K562 (cell line): ENCODE measurements at regions not wholly inside any gene's neighbourhood (a gene's known extent, or its start where the extent isn't known, plus 50 kb on each side); places are given as distances from the start of the nearest gene placed in this dataset.
A peak's percentile ranks its signal among the peaks of the same experiment; 100 is the strongest.

ENCODE experiments used
- ATAC-seq: fragments of 200-7000 bp; cut with Tn5 transposase; 3 replicates; pipeline ENCODE4 v1.9.1; 2020; ENCODE audit warnings: moderate library complexity
- BruUV-seq: library from RNA; stranded (reverse); fragments of 400-500 nt; replicated peaks from 2 replicates; lab custom pipeline; 2021; lab: Mats Ljungman, UMichigan
- CTCF ChIA-PET: fragments of 300-600 bp; formaldehyde crosslinking; extraction: SDS; loops from one replicate; lab custom pipeline; 2021; ENCODE audit warnings: low intra/inter-chr PET ratio; lab: Yijun Ruan, JAX
- POLR2A ChIA-PET: fragments of 300-600, 350-650 bp; sonication (Branson Sonifier 250); formaldehyde crosslinking; extraction: SDS; loops from one replicate; lab custom pipeline; 2021; ENCODE audit warnings: antibody characterized with exemption, inconsistent platforms; lab: Yijun Ruan, JAX
- DNase-seq, 4 experiments: peaks; one replicate each; pipeline versions ENCODE4 v3.0.0 to v3.0.0-alpha.2; 2011 to 2018; ENCODE audit warnings: low spot score in 3 of 4, mixed read lengths in 3 of 4; ENCODE audit errors: extremely low read depth in 1 of 4
- FAIRE-seq: peaks from 2 replicates; lab custom pipeline; 2011; peaks lifted over from hg19 to GRCh38; lab: Jason Lieb, UNC
- H2AFZ ChIP-seq: 2 replicates; pipeline ENCODE4 v1.6.0; 2011; ENCODE audit warnings: low read depth, low read length, control low read depth, inconsistent platforms
- H3K27ac ChIP-seq: fragments of 200-600 bp; 3 replicates; pipeline ENCODE4 v1.8.0; 2011; ENCODE audit warnings: low read depth, mild to moderate bottlenecking, control low read depth, inconsistent platforms, low read length, moderate library complexity, mixed read lengths; ENCODE audit errors: extremely low read depth
- H3K27me3 ChIP-seq, 2 experiments: fragments of 300-600 bp in 1 of 2; 2 replicates in 1 of 2; 3 replicates in 1 of 2; pipeline versions ENCODE4 v1.6.0 to v1.8.0; 2011; ENCODE audit warnings: inconsistent platforms in 2 of 2, low read length in 2 of 2, mild to moderate bottlenecking in 1 of 2, mixed read lengths in 1 of 2, moderate library complexity in 1 of 2; ENCODE audit not compliant: control insufficient read depth in 2 of 2, insufficient read depth in 2 of 2
- H3K36me3 ChIP-seq: fragments of 300-600 bp; 3 replicates; pipeline ENCODE4 v1.8.0; 2011; ENCODE audit warnings: mild to moderate bottlenecking, low read length, inconsistent platforms; ENCODE audit not compliant: control insufficient read depth, insufficient read depth
- H3K4me1 ChIP-seq, 2 experiments: fragments of 200-600 bp in 1 of 2; replicated peaks in 1 of 2; 2 replicates in 1 of 2; 3 replicates in 1 of 2; pipeline versions ENCODE4 v1.5.1 to v1.8.0; 2011; ENCODE audit warnings: inconsistent platforms in 2 of 2, low read length in 2 of 2, mild to moderate bottlenecking in 1 of 2, mixed read lengths in 1 of 2, moderate library complexity in 1 of 2; ENCODE audit not compliant: control insufficient read depth in 2 of 2, insufficient read depth in 2 of 2
- H3K4me2 ChIP-seq: 2 replicates; pipeline ENCODE4 v1.6.1; 2011; ENCODE audit warnings: low read length, control low read depth, inconsistent platforms, mixed read lengths; ENCODE audit not compliant: insufficient read depth
- H3K4me3 ChIP-seq: fragments of 200-600 bp; sonication (generic), shearing (Covaris generic); 2 replicates; pipeline ENCODE4 v1.5.1; 2016; ENCODE audit warnings: control low read depth, inconsistent platforms
- H3K79me2 ChIP-seq: fragments of 200-600 bp; 3 replicates; pipeline ENCODE4 v1.8.0; 2011; ENCODE audit warnings: low read length, inconsistent platforms; ENCODE audit not compliant: control insufficient read depth, insufficient read depth
- H3K9ac ChIP-seq, 2 experiments: 2 replicates each; pipeline versions ENCODE4 v1.6.0 to v1.6.1; 2011; ENCODE audit warnings: low read depth in 2 of 2, low read length in 2 of 2, control low read depth in 1 of 2, inconsistent platforms in 1 of 2, mild to moderate bottlenecking in 1 of 2, mixed read lengths in 1 of 2; ENCODE audit not compliant: insufficient read depth in 1 of 2
- H3K9me1 ChIP-seq: one replicate; pipeline ENCODE4 v1.6.0; 2011; ENCODE audit warnings: inconsistent platforms, mild to moderate bottlenecking, low read length, moderate library complexity; ENCODE audit not compliant: control insufficient read depth, insufficient read depth
- H3K9me3 ChIP-seq: replicated peaks from 2 replicates; pipeline ENCODE4 v1.5.1; 2011; ENCODE audit warnings: low read depth, low read length, inconsistent platforms; ENCODE audit not compliant: control insufficient read depth, insufficient read depth
- H4K20me1 ChIP-seq: replicated peaks from 2 replicates; pipeline ENCODE4 v1.6.1; 2011; ENCODE audit warnings: low read length, inconsistent platforms, mixed read lengths; ENCODE audit not compliant: control insufficient read depth, insufficient read depth
- ARID1B ChIP-seq: fragments of 450-650 bp; IDR thresholded peaks from 2 replicates; pipeline ENCODE4 v1.6.1; 2016; ENCODE audit warnings: antibody characterized with exemption, mild to moderate bottlenecking, inconsistent platforms
- ATF7 ChIP-seq: fragments of 450-650 bp; IDR thresholded peaks from 2 replicates; pipeline ENCODE4 v1.7.1; 2014; ENCODE audit warnings: mild to moderate bottlenecking, moderate library complexity
- CBFA2T3 ChIP-seq: fragments of 450-650 bp; IDR thresholded peaks from 2 replicates; pipeline ENCODE4 v1.6.1; 2017
- EHMT2 ChIP-seq: fragments of 450-650 bp; IDR thresholded peaks from 2 replicates; pipeline ENCODE4 v1.6.1; 2018; ENCODE audit warnings: antibody characterized with exemption
- EP300 ChIP-seq: IDR thresholded peaks from 2 replicates; pipeline ENCODE4 v1.6.1; 2012; ENCODE audit warnings: low read length, improper control_type of control experiment
- HDAC6 ChIP-seq: IDR thresholded peaks from 2 replicates; pipeline ENCODE4 v1.6.1; 2012; ENCODE audit warnings: low read depth, mild to moderate bottlenecking, control low read depth, inconsistent platforms, low read length, moderate library complexity
- JUND ChIP-seq, 2 experiments: IDR thresholded peaks; 2 replicates in 1 of 2; 3 replicates in 1 of 2; pipeline ENCODE4 v1.6.1; 2011; ENCODE audit warnings: borderline replicate concordance in 2 of 2, low read depth in 2 of 2, low read length in 2 of 2, improper control_type of control experiment in 1 of 2, missing biosample characterization in 1 of 2, missing genetic modification characterization in 1 of 2, missing genetic modification reagents in 1 of 2
- KLF1 ChIP-seq: fragments of 450-650 bp; IDR thresholded peaks from 2 replicates; pipeline ENCODE4 v1.6.1; 2016; ENCODE audit warnings: missing genetic modification characterization, missing compliant biosample characterization
- KLF6 ChIP-seq: fragments of 250-450 bp; sonication (Bioruptor Pico); IDR thresholded peaks from 2 replicates; pipeline ENCODE4 v1.4.0; 2020; ENCODE audit warnings: mild to moderate bottlenecking, moderate library complexity, borderline replicate concordance
- MECOM ChIP-seq: fragments of 250-450 bp; sonication (Bioruptor Pico); IDR thresholded peaks from 2 replicates; pipeline ENCODE4 v1.8.0; 2022; ENCODE audit warnings: inconsistent platforms
- NONO ChIP-seq, 2 experiments: fragments of 200-400 bp in 1 of 2; fragments of 450-650 bp in 1 of 2; formaldehyde crosslinking in 1 of 2; IDR thresholded peaks; 2 replicates each; pipeline ENCODE4 v1.6.1; 2017; ENCODE audit warnings: low read depth in 2 of 2, mild to moderate bottlenecking in 2 of 2, moderate library complexity in 2 of 2, low read length in 1 of 2
- SMARCE1 ChIP-seq: fragments of 450-650 bp; IDR thresholded peaks from 2 replicates; pipeline ENCODE4 v1.7.1; 2016; ENCODE audit warnings: mild to moderate bottlenecking
- TBP ChIP-seq: optimal IDR thresholded peaks from 2 replicates; pipeline ENCODE3; 2011; ENCODE audit warnings: low read depth, low read length, improper control_type of control experiment
- TCF7 ChIP-seq: sonication (generic); IDR thresholded peaks from 2 replicates; pipeline ENCODE4 v1.6.1; 2016; ENCODE audit warnings: antibody characterized with exemption, borderline replicate concordance
- ZNF354B ChIP-seq: fragments of 250-450 bp; sonication (Bioruptor Pico); IDR thresholded peaks from 2 replicates; pipeline ENCODE4 v1.4.0; 2020
- WGBS: fragments of 100-300 bp; shearing (Covaris generic); methylation state at CpG from one replicate; pipeline ENCODE4 v1.1.6; 2016; ENCODE audit warnings: low coverage, mixed read lengths; ENCODE audit not compliant: insufficient coverage; ENCODE audit errors: missing lambda C conversion rate; 5-methylcytosine and 5-hydroxymethylcytosine counted together
- in situ Hi-C: fragments of 300-500 bp; cut with MboI; formaldehyde crosslinking; loops from 4 replicates; pipeline ENCODE4 v1.15.0; 2018; ENCODE audit warnings: inconsistent platforms, mixed read lengths
- intact Hi-C: fragments of 100-400 bp; cut with micrococcal nuclease; formaldehyde crosslinking; loops from 2 replicates; pipeline ENCODE4 v1.14.2; 2022
- TF ChIP-seq, protein P1 (sequence below): fragments of 450-650 bp; IDR thresholded peaks from 2 replicates; pipeline ENCODE4 v1.6.1; 2017; ENCODE audit warnings: antibody characterized with exemption
- TF ChIP-seq, protein P2 (sequence below), 2 experiments: fragments of 450-650 bp in 1 of 2; sonication (generic) in 1 of 2; formaldehyde crosslinking in 1 of 2; IDR thresholded peaks in 1 of 2; conservative IDR thresholded peaks in 1 of 2; 2 replicates each; pipeline versions ENCODE4 v1.6.1 to v1.8.1; 2016 to 2023; ENCODE audit warnings: mild to moderate bottlenecking in 2 of 2, moderate library complexity in 2 of 2, inconsistent platforms in 1 of 2, missing genetic modification reagents in 1 of 2
- TF ChIP-seq, protein P3 (sequence below): sonication (generic); formaldehyde crosslinking; IDR thresholded peaks from 2 replicates; pipeline ENCODE4 v1.8.0; 2022; ENCODE audit warnings: missing genetic modification reagents, mild to moderate bottlenecking, moderate library complexity, borderline replicate concordance

DNA sequence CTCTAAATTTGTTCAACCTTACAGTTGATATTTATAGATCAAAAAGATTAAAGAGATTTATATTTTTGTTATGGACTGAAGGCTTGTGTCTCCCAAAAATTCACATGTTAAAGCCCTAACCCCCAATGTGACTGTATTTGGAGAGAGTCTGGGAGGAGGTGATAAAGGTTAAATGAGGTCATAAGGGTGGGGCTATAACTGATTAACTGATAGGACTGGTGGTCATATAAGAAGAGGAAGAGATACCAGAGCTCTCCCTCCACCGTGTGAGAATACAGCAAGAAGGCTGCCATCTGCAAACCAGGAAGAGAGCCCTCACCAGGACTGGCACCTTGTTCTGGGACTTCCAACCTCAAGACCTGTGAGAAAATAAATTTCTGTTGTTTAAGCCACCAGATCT is 264.3 kb downstream of the ENC1 start:
- DNase-seq (peak in 1 of 4 experiments; percentile 14), FAIRE-seq (no peak)
- no peaks in the 10 kb centered on the region for H4K20me1 ChIP-seq
- H3K27me3 ChIP-seq: peaks cover 0 to 4% of the 10 kb centered on the region in 2 experiments; a peak in 2 of 5 replicates
- H2AFZ ChIP-seq: no peak overlapping the region
- H3K9me3 ChIP-seq: no peaks in the 10 kb centered on the region
- CTCF ChIA-PET: no interaction called here
- TF ChIP-seq, protein P1, sequence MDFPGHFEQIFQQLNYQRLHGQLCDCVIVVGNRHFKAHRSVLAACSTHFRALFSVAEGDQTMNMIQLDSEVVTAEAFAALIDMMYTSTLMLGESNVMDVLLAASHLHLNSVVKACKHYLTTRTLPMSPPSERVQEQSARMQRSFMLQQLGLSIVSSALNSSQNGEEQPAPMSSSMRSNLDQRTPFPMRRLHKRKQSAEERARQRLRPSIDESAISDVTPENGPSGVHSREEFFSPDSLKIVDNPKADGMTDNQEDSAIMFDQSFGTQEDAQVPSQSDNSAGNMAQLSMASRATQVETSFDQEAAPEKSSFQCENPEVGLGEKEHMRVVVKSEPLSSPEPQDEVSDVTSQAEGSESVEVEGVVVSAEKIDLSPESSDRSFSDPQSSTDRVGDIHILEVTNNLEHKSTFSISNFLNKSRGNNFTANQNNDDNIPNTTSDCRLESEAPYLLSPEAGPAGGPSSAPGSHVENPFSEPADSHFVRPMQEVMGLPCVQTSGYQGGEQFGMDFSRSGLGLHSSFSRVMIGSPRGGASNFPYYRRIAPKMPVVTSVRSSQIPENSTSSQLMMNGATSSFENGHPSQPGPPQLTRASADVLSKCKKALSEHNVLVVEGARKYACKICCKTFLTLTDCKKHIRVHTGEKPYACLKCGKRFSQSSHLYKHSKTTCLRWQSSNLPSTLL: no peak
- no peak for TF ChIP-seq MECOM
- peak; percentile 72 for TF ChIP-seq ATF7
- 0 out of 2 replicates have a peak, but pooled peaks have one; percentile 26 for TF ChIP-seq EP300
- TF ChIP-seq, protein P2, sequence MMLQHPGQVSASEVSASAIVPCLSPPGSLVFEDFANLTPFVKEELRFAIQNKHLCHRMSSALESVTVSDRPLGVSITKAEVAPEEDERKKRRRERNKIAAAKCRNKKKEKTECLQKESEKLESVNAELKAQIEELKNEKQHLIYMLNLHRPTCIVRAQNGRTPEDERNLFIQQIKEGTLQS (IDR thresholded peaks at IDR 0.05): peak; percentile 41; the same call in 1 of the 2 replicates
- TF ChIP-seq, protein P2 (CRISPR knock-in tag; conservative IDR thresholded peaks at IDR 0.05): no peak
- no peak for TF ChIP-seq EHMT2
- TF ChIP-seq KLF1 (tag): 0 out of 2 replicates have a peak, but pooled peaks have one; percentile 26
- no peak for TF ChIP-seq NONO (IDR thresholded peaks at IDR 0.05; ENCODE audit: low read depth in 2 of 2, low read length in 1 of 2)
- no peak for TF ChIP-seq HDAC6
- no peak for TF ChIP-seq TBP
- TF ChIP-seq, protein P3, sequence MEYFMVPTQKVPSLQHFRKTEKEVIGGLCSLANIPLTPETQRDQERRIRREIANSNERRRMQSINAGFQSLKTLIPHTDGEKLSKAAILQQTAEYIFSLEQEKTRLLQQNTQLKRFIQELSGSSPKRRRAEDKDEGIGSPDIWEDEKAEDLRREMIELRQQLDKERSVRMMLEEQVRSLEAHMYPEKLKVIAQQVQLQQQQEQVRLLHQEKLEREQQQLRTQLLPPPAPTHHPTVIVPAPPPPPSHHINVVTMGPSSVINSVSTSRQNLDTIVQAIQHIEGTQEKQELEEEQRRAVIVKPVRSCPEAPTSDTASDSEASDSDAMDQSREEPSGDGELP (CRISPR knock-in tag): no peak
- TF ChIP-seq ARID1B: peak; percentile 56
- no peak for TF ChIP-seq ZNF354B
- peak; percentile 55; the same call in 1 of the 2 replicates for TF ChIP-seq SMARCE1
- no peak for TF ChIP-seq TCF7
- no peak for TF ChIP-seq KLF6 (CRISPR knock-in tag)
- TF ChIP-seq JUND (IDR thresholded peaks at IDR 0.05; ENCODE audit: borderline replicate concordance, low read depth, low read length): peak; percentile 75
- TF ChIP-seq JUND (tag; IDR thresholded peaks at IDR 0.05; ENCODE audit: borderline replicate concordance, low read depth, low read length): peak; percentile 74; the same call in 2 of the 3 replicates
- TF ChIP-seq CBFA2T3: peak; percentile 20; the same call in 1 of the 2 replicates
- TF ChIP-seq, all 486 proteins: peak for 8
- H3K36me3 ChIP-seq: no peaks in the 10 kb centered on the region
- no peaks in the 10 kb centered on the region for H3K79me2 ChIP-seq
- H3K4me2 ChIP-seq: no peak overlapping the region
- POLR2A ChIA-PET: interaction anchor here (0.5 kb wide), 1 partner anchor 217 kb away, joined by 3 read pairs; no protein-coding TSS in a partner anchor
- ATAC-seq: peak; percentile 25; the same call in 1 of the 3 replicates
- in situ Hi-C loops: no loop called here
- no peaks in the 10 kb centered on the region for H3K4me1 ChIP-seq
- H3K4me3 ChIP-seq: no peak overlapping the region
- no peaks in the 10 kb centered on the region for H3K9me1 ChIP-seq
- BruUV-seq: no TSS peak
- no peak overlapping the region for H3K27ac ChIP-seq
- H3K9ac ChIP-seq: no peak overlapping the region
- WGBS: 10% methylated on average over 1 of the region's 1 CpG
- intact Hi-C loops: no loop called here
